ENCODE measurements at regions not wholly inside any gene's neighbourhood (a gene's known extent, or its start where the extent isn't known, plus 50 kb on each side); places are given as distances from the start of the nearest gene placed in this dataset.

DNA sequence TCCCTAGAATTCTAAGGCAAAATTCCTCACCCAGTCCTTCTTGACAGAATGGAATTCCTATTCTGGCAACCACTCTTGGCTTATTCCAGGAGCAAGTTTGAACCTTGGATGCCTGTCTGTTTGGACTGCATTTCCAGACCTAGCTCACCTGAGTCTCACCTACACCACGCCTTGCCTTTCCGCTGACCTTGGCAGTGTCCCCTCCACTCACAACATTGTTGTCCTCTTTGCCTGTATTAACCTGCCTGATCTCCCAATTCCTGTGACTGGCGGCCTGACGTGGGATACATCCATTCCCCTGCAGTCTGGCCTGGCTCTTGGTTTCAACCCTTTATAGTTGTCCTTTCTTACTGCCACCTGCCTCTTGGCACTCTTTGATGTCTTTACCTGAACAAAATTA lies 281.4 kb upstream of the SOX4 start:
- TF ChIP-seq CTCF (conservative IDR thresholded peaks at IDR 0.05 in 1 of 2, IDR thresholded peaks at IDR 0.05 in 1 of 2; ENCODE audit: extremely low read depth in 1 of 2, insufficient read depth in 1 of 2, low read depth in 1 of 2, low read length in 2 of 2) = no peak
- TF ChIP-seq EZH2 (IDR thresholded peaks at IDR 0.05; ENCODE audit: borderline replicate concordance, low read length) = no peak
